HuH-7 (cell line): ENCODE measurements at regions not wholly inside any gene's neighbourhood (a gene's known extent, or its start where the extent isn't known, plus 50 kb on each side); places are given as distances from the start of the nearest gene placed in this dataset.

Experiments
- DNase-seq: peaks from one replicate; pipeline ENCODE4 v3.0.0; 2011; ENCODE audit warnings: low spot score

- DNase-seq = no peak
Observed at GRCh38 chr2:18651842-18652774, 62.7 kb upstream of the NT5C1B start.

- no peak for DNase-seq
Observed at GRCh38 chr2:18650221-18650620, 60.9 kb upstream of the NT5C1B start.

- no peak for DNase-seq
Observed at GRCh38 chr2:18649502-18650135, 60.2 kb upstream of the NT5C1B start.

DNA sequence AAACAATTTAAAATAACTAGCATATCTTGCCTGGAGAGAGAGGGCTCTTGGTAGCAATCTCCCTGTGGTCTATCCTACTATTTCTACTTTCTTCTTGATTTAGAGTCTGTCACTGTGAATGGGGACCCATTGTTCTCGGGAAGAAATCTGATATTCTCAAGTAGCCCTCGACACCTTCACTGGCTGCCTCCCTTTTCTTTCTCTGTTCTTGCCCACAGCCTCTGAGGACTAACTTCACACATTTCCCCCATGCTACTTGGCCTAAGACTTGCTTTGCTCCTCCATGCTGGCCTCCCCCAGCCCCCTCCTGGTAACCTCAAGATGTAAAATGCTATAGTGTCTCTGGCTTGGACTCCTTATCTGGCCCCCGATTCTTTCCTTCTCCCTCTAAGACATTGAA, 58.8 kb upstream of the NT5C1B start:
- no peak for DNase-seq

GRCh38 chr2:18647731-18648130, 58.4 kb upstream of the NT5C1B start:
- no peak for DNase-seq

- no peak for DNase-seq
Observed at GRCh38 chr2:18645315-18645714, 55.9 kb upstream of the NT5C1B start.

- DNase-seq = no peak
Observed at GRCh38 chr2:18644115-18644462, 54.7 kb upstream of the NT5C1B start.

GRCh38 chr2:18643326-18644114, 54.2 kb upstream of the NT5C1B start:
- DNase-seq = no peak

DNA sequence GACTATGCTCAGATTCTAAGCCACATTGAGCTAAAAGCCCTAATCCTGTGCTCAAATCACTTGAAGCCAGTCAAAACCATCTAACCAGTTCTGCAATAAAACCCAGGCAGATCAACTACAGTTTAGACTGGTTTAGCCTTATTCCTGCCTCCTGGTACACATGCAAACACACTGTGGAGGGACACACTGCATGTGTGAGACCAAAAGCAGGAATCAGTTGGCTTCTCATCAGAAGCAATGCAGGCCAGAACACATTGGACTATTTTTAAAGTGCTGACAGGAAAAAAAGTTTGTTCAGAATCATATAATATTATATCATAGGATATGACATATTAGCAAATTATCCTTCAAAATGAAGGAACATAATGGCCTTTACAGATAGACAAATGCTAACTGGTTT, 52.5 kb upstream of the NT5C1B start:
- DNase-seq = no peak

GRCh38 chr2:18639756-18640453, 50.5 kb upstream of the NT5C1B start:
- DNase-seq = no peak
